ENCODE measurements at regions not wholly inside any gene's neighbourhood (a gene's known extent, or its start where the extent isn't known, plus 50 kb on each side); places are given as distances from the start of the nearest gene placed in this dataset.
"Not testable (repeated sequence)": the region's sequence is repeated elsewhere in the genome, so short reads cannot be mapped to it uniquely, and the experiment has no call there.

DNA sequence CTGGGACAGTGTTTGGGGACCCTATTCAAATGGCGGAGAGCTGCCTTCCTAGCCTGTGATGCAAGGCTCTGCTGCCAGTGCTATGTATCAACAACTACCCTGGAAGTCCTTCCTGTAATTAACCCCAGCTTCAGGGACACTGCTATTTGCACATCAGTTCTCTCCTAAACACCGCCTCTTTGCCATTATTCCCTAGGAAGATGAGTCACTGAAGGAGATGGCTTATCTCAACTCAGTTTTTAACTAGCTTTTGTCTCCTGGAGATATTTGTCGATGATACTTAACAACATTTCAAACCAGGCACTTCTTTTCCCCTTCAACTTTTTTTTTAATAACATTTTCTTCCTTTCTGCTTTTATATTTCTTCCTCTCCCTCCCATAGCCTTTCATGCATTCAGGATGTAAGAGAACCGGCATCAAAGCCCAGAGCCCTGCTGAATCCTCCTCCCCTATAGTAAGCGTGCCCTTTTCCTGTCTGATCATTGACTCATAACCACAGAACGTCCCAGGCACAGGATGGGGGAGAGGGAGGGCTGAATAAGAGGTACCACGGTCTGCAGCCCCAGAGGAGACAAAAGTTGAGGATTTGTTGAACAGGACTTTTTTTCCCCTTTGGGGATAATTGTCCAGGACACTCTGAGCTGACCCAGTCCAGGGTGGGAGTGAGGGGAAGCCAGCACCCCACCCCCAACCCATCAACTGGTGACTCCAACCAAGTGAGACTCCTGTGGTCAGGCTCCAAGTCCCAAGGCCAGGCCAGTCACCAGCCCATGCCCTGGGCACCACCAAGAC lies 387.8 kb upstream of the SALL1 start:
- DNase-seq (no peak), ATAC-seq (no peak)
- Mint-ChIP-seq H3K27me3 (no peaks in the 10 kb centered on the region), H3K36me3 (no peaks in the 10 kb centered on the region), H3K4me3 (no peak overlapping the region), H3K9me3 (ENCODE audit: low read depth) (peaks cover 9% of the 10 kb centered on the region), H3K4me1 (no peaks in the 10 kb centered on the region), H3K27ac (no peak overlapping the region)
- CTCF ChIA-PET, result no interaction called here

DNA sequence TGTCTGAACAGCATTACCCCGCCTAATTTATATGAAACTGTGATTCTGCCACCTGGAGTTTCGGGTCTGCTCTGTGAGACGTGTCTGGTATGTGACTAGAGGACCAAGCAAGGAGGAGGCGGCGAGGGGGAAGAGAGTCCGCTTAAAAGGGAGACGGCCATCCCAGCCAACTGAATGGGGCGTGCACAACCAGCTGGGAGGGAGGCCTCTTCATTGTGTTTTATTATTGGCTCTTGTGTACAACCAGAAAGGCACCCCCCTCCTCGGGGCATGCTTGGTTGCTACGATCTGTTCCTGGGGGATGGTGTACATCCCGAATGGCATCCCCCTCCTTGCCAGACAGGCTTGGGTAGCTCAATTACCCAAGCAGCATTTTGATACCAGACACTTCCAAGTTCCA lies 384.5 kb upstream of the SALL1 start:
- H3K4me1 Mint-ChIP-seq, result no peaks in the 10 kb centered on the region
- peaks cover 6% of the 10 kb centered on the region for H3K9me3 Mint-ChIP-seq (ENCODE audit: low read depth)
- no peak for ATAC-seq
- H3K4me3 Mint-ChIP-seq, result no peak overlapping the region
- CTCF ChIA-PET, result no interaction called here
- H3K27ac Mint-ChIP-seq, result no peak overlapping the region
- H3K27me3 Mint-ChIP-seq, result no peaks in the 10 kb centered on the region
- H3K36me3 Mint-ChIP-seq, result no peaks in the 10 kb centered on the region
- DNase-seq, result no peak

DNA sequence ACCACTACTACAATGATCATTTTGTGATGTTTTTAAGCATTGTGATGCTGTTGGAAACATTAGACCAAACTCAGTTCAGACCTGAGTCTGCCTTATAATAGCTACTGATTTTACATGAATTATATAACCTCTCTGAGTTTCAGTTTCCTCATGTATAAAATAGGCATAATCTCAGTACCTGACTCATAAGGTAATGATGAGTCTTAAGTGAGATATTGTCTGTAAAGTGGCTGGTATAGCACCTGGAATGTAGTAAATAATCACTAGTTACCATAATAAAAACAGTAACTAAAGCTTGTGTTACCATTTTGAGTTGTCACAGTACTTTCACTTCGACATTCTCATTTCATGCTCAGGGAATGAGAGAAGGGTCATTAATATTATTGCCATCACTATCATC lies 381.5 kb upstream of the SALL1 start:
- DNase-seq, result no peak
- ATAC-seq, result no peak
- no peak overlapping the region for H3K4me3 Mint-ChIP-seq
- H3K36me3 Mint-ChIP-seq, result no peaks in the 10 kb centered on the region
- H3K27ac Mint-ChIP-seq, result no peak overlapping the region
- H3K9me3 Mint-ChIP-seq (ENCODE audit: low read depth), result peaks cover 5% of the 10 kb centered on the region
- no peaks in the 10 kb centered on the region for H3K4me1 Mint-ChIP-seq
- CTCF ChIA-PET, result no interaction called here
- H3K27me3 Mint-ChIP-seq, result no peaks in the 10 kb centered on the region

DNA sequence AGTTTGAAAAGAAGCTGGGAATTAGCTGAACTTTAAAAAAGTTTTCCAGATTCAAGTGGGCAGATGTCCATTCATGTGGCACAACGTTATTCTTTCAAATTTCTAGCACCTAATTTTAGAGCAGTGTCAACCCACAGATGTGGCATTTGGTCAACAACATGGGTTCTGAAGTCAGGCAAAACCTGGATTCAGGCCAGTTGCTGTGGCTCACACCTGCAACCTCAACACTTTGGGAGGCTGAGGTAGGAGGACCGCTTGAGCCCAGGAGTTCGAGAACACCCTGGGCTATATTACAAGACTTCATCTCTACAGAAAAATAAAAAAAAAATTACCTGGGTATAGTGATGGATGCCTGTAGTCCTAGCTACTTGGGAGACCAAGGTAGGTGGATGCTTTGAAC lies 380.2 kb upstream of the SALL1 start:
- no peaks in the 10 kb centered on the region for H3K36me3 Mint-ChIP-seq
- H3K9me3 Mint-ChIP-seq (ENCODE audit: low read depth), result peaks cover 8% of the 10 kb centered on the region
- CTCF ChIA-PET, result no interaction called here
- H3K27me3 Mint-ChIP-seq, result no peaks in the 10 kb centered on the region
- DNase-seq, result no peak
- H3K4me3 Mint-ChIP-seq, result no peak overlapping the region
- H3K27ac Mint-ChIP-seq, result no peak overlapping the region
- no peaks in the 10 kb centered on the region for H3K4me1 Mint-ChIP-seq
- no peak for ATAC-seq

DNA sequence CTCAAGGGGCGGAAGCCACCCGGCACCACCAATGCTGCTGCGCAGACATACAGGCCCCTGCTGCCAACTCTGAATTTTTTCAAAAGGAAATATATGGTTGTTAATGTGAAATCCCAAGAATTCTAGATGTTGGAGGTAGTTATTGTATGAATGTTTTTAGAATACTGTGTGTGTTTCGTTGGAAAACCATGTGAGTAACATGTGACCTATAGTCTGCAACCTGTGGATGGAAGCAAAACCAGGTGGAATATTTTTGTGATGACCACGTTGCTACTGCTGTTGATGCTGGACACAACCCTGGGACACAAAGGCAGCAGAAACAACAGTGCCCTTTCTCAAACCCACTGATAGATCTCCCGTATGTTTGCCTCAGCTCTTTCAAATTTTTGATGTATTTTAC lies 376.3 kb upstream of the SALL1 start:
- Mint-ChIP-seq H3K27me3 (no peaks in the 10 kb centered on the region), H3K27ac (no peak overlapping the region), H3K4me3 (no peak overlapping the region), H3K36me3 (no peaks in the 10 kb centered on the region), H3K9me3 (ENCODE audit: low read depth) (peaks cover 5% of the 10 kb centered on the region), H3K4me1 (no peaks in the 10 kb centered on the region)
- ATAC-seq (no peak), DNase-seq (no peak)
- CTCF ChIA-PET, result no interaction called here

DNA sequence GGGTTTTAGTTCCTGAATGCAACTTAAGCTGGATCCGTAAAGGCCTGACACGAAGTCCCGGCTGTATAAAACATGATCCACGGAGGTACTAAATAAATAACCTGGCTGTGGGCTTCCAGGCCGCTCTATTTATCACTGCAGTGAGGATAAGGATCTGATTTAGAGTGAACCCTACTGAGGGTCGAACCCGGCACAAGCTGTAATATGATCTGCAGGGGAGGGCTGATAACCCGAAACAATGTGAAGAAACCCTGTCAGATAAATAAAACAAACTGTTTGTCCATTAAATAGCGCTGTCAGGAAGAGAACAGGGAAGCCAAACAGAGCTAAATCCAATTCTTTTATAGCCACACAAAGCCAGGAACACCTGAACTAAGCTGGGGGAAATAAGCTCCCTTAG lies 375.6 kb upstream of the SALL1 start:
- peaks cover 7% of the 10 kb centered on the region for H3K9me3 Mint-ChIP-seq (ENCODE audit: low read depth)
- CTCF ChIA-PET, result no interaction called here
- no peak for ATAC-seq
- H3K4me1 Mint-ChIP-seq, result no peaks in the 10 kb centered on the region
- H3K4me3 Mint-ChIP-seq, result no peak overlapping the region
- H3K27ac Mint-ChIP-seq, result no peak overlapping the region
- DNase-seq, result no peak
- H3K27me3 Mint-ChIP-seq, result no peaks in the 10 kb centered on the region
- no peaks in the 10 kb centered on the region for H3K36me3 Mint-ChIP-seq

DNA sequence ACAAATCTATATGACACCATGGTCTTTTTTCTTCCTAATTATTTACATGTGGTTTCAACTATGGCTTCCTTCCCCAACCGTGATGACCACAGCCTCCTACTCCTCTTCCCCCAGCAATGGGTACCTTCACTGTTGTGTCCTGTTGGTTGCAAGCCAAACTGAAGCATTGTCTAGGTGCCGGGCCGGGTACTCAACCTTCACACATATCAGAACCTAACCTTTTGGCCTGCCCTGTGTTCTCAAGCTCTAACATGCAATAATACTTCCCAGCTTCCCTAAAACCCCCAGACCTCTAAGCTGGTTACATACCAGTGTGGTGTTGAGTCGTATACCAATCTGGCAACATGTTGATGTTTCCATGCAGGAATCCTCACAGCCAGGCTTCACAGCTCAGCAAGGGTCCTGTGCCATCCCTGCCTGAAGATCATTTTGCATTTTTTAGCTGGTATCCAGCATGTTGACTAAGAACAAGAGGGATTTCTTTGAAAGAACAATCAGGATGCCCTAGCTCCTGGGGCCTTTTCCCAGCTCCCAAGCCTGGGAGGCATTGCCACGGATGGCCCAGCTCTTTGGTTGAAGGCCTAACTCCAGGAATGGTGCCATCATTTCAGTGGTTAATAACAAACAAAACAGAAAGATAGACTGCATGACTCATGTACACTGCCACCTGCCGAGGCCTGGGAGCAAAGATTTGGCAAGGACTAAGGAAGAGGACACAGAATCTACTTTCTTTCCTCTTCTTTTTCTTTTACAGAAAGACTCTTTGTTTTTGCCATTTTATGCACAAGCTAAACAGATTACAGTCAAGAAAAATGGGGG lies 373.7 kb upstream of the SALL1 start:
- no peak for ATAC-seq
- Mint-ChIP-seq H3K4me1 (no peaks in the 10 kb centered on the region), H3K27ac (no peak overlapping the region), H3K36me3 (no peaks in the 10 kb centered on the region), H3K4me3 (no peak overlapping the region), H3K9me3 (ENCODE audit: low read depth) (peaks cover 11% of the 10 kb centered on the region), H3K27me3 (no peaks in the 10 kb centered on the region)
- CTCF ChIA-PET, result no interaction called here
- DNase-seq, result no peak

DNA sequence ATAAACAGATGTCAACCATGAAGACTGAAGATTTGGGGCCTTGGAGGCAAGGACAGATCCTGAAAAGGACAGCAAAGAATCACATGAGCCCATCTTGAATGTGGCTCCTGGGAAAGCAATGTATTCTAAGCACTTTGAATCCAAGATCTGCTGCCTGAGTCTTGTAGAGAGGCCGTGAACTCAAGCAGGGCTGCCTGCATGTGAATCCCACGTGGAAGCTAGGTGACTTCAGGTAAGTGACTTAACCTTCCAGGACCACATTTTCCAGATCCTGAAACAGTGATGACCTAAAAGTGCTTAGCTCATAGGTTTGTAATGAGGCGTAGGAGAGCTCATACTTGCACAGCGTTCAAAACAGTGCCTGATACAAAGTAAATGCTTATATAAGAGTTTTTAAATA lies 373.0 kb upstream of the SALL1 start:
- no peak for DNase-seq
- CTCF ChIA-PET, result no interaction called here
- H3K27ac Mint-ChIP-seq, result no peak overlapping the region
- peaks cover 11% of the 10 kb centered on the region for H3K9me3 Mint-ChIP-seq (ENCODE audit: low read depth)
- no peaks in the 10 kb centered on the region for H3K4me1 Mint-ChIP-seq
- no peaks in the 10 kb centered on the region for H3K27me3 Mint-ChIP-seq
- no peak overlapping the region for H3K4me3 Mint-ChIP-seq
- H3K36me3 Mint-ChIP-seq, result no peaks in the 10 kb centered on the region
- no peak for ATAC-seq

DNA sequence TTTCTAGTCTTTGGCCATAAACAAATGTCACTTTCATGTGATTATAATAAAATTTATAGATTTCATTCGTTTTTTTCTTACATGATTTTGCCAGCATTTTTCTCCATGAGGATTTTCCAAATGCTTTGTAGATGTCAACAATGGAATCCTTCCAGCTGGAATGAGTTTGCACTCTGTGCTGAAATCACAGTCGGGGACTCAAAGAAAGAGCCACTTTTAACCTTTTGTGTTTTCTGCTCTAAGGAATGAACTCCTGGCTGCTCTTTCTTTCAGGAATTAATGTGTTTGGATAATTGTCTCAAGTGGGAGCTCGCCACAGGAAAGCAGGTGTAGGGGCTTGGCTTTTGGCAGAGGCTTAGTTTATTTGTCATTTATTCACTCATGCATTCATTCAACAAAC lies 372.3 kb upstream of the SALL1 start:
- H3K4me3 Mint-ChIP-seq, result no peak overlapping the region

DNA sequence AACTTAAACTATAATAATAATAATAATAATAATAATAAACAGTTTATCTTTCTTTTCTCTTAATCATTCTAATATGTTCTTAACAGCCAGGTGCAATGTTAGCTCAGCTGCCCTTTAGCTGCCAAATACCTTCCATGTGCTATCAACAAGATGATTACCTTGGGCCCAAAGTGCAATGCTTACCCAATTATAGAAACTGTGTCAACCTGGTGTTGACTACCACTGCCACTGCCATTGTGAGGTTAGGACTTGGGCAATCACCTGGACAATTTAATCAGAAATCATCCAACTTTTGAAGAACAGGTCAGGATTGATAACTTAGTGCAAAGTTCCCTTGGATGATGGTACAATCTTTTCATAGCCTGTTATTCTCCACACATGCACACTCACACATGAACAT lies 371.8 kb upstream of the SALL1 start:
- Mint-ChIP-seq H3K4me1 (no peaks in the 10 kb centered on the region), H3K27me3 (no peaks in the 10 kb centered on the region), H3K9me3 (ENCODE audit: low read depth) (peaks cover 15% of the 10 kb centered on the region), H3K36me3 (no peaks in the 10 kb centered on the region), H3K4me3 (no peak overlapping the region), H3K27ac (no peak overlapping the region)
- ATAC-seq (no peak), DNase-seq (no peak)
- CTCF ChIA-PET, result no interaction called here

More for the DNA sequence above, 372.3 kb upstream of the SALL1 start:
- Mint-ChIP-seq H3K9me3 (ENCODE audit: low read depth) (peaks cover 15% of the 10 kb centered on the region), H3K27ac (no peak overlapping the region), H3K36me3 (no peaks in the 10 kb centered on the region), H3K4me1 (no peaks in the 10 kb centered on the region), H3K27me3 (no peaks in the 10 kb centered on the region)
- no peak for ATAC-seq
- no peak for DNase-seq
- CTCF ChIA-PET, result no interaction called here

DNA sequence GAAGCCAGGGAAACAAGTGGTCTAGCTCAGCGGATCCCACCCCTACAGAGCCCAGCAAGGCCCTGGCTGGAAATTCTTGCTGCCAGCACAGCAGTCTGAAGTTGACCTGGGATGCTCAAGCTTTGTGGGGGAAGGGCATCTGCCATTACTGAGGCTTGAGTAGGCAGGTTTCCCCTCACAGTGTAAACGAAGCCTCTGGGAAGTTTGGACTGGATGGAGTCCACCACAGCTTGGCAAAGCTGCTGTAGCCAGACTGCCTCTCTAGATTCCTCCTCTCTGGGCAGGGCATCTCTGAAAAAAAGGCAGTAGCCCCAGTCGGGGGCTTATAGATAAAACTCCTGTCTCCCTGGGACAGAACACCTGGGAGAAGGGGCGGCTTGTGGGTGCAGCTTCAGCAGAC lies 365.9 kb upstream of the SALL1 start:
- H3K4me3 Mint-ChIP-seq, ATAC-seq, H3K27me3 Mint-ChIP-seq, H3K36me3 Mint-ChIP-seq, H3K4me1 Mint-ChIP-seq, DNase-seq, H3K27ac Mint-ChIP-seq, CTCF ChIA-PET: not testable (repeated sequence)
- peaks cover 18% of the 10 kb centered on the region for H3K9me3 Mint-ChIP-seq (ENCODE audit: low read depth)

DNA sequence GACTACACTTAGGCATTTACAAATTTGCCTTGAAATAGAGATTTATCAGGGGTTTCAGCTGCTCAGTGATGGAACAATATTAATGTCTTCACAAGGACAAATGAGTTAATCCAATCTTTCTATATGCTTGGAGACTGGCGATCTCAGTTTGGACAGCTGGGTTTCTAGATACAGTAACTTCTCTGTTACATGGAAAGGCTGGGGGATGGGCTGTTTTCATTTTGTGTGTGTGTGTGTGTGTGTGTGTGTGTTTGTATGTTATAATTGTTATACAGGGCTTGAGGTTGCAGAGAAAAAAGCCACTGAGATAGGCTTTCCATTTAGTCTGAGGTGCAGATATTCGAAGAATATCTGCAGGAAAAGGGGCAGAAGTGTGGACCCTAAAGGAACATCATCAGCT lies 359.3 kb upstream of the SALL1 start:
- Mint-ChIP-seq H3K4me3 (no peak overlapping the region), H3K27ac (no peak overlapping the region), H3K9me3 (ENCODE audit: low read depth) (peaks cover 13% of the 10 kb centered on the region), H3K4me1 (no peaks in the 10 kb centered on the region), H3K36me3 (no peaks in the 10 kb centered on the region), H3K27me3 (no peaks in the 10 kb centered on the region)
- DNase-seq (no peak), ATAC-seq (no peak)
- CTCF ChIA-PET, result no interaction called here

DNA sequence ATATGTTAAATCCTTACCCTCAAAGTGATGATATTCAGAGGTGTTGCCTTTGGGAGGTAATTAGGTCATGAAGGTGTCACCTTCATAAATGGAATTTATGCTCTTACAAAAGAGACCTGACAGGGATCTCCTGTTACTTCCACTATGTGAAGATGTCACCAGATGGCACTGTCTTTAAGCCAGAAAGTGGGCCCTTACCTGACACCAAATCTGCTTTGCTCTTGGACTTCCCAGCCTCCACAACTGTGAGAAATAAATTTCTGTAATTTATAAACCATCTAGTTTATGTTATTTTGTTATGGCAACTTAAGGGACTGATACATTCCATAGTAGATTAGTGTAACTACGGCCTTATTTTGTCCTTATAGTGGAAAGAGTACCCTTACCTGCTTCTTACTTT lies 358.3 kb upstream of the SALL1 start:
- H3K27me3 Mint-ChIP-seq, result no peaks in the 10 kb centered on the region
- peaks cover 13% of the 10 kb centered on the region for H3K9me3 Mint-ChIP-seq (ENCODE audit: low read depth)
- H3K27ac Mint-ChIP-seq, result no peak overlapping the region
- ATAC-seq (no peak), DNase-seq (no peak)
- no peaks in the 10 kb centered on the region for H3K36me3 Mint-ChIP-seq
- CTCF ChIA-PET, result no interaction called here
- no peaks in the 10 kb centered on the region for H3K4me1 Mint-ChIP-seq
- H3K4me3 Mint-ChIP-seq, result no peak overlapping the region

DNA sequence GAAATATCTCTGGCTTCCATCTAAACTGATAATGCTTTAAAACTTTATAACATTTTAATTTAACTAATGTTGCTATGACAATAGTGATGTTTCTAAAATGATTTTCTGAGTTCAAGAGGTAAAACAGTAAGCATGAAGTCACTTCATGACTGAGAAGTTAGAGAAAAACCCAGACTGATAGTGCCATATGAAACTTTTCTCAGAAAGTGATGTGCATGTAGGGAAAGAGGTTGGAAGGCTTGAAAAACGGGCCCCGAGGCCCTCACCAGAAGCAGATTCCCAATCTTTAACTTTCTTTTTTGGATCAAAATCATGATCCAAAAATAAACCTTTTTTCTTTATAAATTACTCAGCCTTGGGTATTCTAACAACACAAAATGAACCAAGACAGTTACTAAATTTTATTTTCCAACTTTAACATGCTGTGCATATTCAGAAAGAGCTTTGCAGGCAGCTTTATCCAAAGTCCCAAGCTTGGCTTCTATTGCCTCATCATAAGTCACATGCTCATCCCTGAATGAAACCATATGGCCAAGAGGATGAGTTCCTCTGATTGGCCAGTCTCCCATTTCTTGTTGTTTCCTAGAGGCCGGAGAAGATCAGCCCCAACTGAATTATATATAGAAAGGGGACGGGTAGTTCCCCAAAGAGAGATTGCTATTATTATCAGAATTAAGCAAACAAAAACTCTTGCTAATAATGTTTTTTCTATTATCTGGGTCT lies 357.6 kb upstream of the SALL1 start:
- CTCF ChIA-PET, result no interaction called here
- no peaks in the 10 kb centered on the region for H3K27me3 Mint-ChIP-seq
- peaks cover 11% of the 10 kb centered on the region for H3K9me3 Mint-ChIP-seq (ENCODE audit: low read depth)
- ATAC-seq (no peak), DNase-seq (no peak)
- H3K4me1 Mint-ChIP-seq, result no peaks in the 10 kb centered on the region
- H3K36me3 Mint-ChIP-seq, result no peaks in the 10 kb centered on the region
- H3K4me3 Mint-ChIP-seq, result no peak overlapping the region
- H3K27ac Mint-ChIP-seq, result no peak overlapping the region

Measured in activated CD8-positive, alpha-beta memory T cell treated with anti-CD3 and anti-CD28 coated beads, Interleukin-2, amount 10 ng/mL, durations not matched to agents 7 days and 5 days (primary cell).